GM18870 (cell line): ENCODE measurements at regions not wholly inside any gene's neighbourhood (a gene's known extent, or its start where the extent isn't known, plus 50 kb on each side); places are given as distances from the start of the nearest gene placed in this dataset.
"Not testable (repeated sequence)": the region's sequence is repeated elsewhere in the genome, so short reads cannot be mapped to it uniquely, and the experiment has no call there.

Experiments used
- ATAC-seq: cut with Tn5 transposase; IDR thresholded peaks from one replicate; pipeline ENCODE4 v1.9.1; 2021; ENCODE audit warnings: moderate library complexity; ENCODE audit not compliant: unreplicated experiment

DNA sequence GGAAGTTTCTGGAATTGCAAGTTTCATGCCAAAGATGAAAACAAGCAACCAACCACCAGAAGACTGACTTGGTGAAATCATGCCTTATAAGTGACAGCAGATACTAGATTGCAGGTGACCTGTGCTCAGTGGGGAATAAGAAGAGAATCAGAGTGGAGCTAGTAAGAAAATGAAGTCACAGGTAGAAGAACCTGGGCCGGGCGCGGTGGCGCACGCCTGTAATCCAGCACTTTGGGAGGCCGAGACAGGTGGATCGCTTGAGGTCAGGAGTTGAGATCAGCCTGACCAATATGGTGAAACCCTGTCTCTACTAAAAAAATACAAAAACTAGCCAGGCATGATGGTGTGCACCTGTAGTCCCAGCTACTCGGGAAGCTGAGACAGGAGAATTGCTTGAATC lies 251.7 kb upstream of the PODXL start:
- ATAC-seq: not testable (repeated sequence)

DNA sequence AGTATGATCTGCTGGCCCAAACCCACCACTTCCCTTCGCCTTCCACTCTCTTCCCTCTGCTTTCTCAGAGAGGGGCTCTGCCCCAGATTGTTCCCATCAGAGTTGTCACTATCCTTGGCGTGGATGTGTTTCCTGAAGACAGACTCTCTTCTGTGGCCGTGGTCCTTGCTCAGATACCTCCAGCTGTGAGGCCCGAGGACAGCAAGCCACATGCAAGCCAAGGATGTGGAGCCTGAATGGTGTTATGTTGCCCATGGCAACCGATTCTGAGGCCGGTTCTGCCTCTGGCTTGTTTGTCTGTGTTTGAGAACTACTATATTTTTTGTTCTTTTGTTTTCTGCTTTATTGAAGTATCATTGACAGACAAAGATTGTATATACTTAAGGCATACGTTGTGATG lies 247.4 kb upstream of the PODXL start:
- ATAC-seq: no peak

- ATAC-seq: no peak
Measured at GRCh38 chr7:131802195-131802864, 245.9 kb upstream of the PODXL start.

- ATAC-seq: no peak
Measured at GRCh38 chr7:131800531-131800930, 244.1 kb upstream of the PODXL start.

DNA sequence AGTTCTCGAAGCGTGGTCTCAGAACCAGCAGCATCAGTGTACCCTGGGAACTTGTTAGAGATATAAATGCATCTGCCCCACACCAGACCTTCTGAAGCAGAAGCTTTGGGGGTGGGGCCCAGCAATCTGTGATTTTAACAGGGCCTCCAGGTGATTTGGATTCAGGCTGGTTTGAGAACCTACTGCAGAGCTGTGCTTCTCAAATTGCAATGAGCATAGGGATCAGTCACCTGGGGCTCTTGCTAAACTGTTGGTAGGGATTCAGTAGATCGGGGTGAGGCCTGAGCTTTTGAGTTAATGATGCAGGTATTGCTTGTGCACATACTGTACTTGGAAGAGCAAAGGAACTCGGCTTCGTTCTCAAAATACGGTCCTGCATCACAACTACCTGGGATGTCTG lies 243.6 kb upstream of the PODXL start:
- no peak for ATAC-seq

DNA sequence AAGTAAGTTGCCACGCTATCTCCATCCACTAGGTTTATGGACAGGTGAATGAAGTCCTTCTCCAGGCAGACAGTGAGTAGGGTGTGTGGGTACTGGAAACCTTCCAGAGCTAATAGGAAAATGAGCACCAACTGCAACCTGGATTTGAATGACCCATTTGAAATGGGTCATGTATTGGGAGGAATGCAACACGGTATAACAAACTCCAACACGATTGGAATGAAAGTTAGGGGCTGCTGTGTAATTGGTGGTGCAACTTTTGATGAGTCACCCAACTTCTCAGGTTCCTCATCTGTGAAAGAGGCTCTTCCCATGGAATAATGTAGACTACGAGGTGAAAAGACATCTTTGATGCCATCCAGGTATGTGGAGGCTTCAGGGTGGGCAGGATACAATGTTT lies 241.4 kb upstream of the PODXL start:
- ATAC-seq: no peak

DNA sequence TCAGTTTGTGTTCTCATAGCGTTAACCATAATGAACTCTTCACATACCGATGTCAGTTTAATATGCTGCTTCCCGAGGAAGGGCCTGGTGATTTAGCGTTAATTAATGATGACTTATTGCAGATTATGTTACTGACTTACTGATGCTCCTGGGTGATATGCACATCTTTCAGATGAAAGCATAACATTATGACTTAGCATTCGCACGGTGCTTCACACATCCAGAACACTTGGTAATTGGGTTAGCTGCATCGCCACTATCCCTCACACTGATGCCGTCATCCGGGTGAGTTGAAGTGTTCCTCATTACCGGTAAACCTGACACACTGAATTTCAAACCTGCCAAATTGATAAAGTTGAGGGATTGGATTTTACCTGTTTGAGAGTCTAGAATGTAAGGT lies 239.0 kb upstream of the PODXL start:
- ATAC-seq: no peak

DNA sequence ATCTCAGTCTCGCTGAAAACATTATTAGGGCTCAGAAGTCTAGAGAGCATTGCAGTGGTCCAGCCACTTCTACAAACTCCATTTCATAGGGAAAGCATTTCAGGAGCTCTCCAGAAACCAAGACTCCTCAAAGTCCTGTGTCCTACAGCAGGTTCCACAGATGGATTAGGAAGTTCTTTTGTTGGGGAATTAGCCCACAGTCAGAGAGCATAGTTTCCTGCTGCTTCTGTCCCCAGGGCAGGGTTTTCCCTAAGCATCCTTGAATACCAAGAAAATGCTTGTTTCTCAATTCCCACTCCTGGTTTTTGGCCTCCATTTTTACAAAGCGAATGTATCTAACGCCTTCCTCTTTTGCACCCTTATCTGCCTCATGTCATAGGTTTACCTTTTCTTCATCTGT lies 235.9 kb upstream of the PODXL start:
- ATAC-seq: no peak

DNA sequence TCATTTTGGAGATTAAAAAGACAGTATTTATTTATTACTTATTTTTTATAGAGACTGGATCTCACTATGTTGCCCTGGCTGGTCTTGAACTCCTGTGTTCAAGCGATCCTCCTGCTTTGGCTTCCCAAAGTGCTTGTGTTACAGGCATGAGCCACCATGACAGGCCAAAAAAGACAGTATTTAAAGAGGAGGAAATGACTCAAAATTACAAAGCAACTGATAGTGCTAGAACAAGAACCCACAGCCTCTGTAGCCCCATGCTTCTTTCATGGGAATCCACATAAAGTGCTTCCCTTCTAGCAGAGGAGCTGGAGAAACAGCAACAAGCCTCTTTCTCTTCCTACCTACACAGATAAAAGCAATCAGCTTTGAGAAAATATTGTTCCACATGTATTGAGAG lies 230.7 kb upstream of the PODXL start:
- no peak for ATAC-seq

DNA sequence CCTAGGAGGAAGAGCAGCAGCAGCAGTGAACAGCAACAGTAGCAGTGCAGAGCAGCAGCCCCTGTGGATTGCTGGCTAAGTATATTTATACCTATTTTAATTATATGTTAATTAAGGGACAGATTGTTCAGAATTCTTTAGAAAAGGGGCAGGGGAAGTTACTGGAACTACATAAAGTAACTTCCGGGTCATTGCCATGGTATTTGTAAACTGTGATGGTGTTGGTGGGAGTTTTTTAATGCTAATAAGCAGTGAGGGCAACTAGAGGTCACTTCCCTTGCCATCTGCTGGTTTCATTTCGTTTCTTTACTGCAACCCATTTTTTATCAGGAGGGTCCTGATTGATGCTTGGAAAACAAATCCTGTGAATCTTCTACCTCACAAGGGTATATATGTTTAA lies 229.8 kb upstream of the PODXL start:
- ATAC-seq: no peak

DNA sequence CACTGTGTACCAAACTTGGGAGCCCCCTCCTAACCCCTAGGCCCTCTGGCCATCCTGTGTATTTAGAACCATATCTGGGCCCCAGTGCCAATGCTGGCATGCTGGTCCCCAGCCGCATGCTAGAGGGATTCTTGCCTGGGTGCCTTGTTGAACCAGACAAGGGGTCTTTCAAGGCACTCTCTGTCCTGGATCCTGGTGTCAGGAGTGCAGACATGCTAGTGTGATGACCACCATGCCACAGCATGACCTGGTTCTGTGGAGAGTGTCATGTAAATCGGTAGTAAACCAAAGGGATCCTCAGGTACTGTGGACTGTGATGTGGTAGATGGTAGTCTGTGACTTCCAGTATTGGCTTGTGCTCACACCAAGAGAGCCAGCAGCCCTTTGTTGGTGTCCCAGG lies 222.2 kb upstream of the PODXL start:
- ATAC-seq: no peak

GRCh38 chr7:131774419-131775220 lies 218.2 kb upstream of the PODXL start:
- no peak for ATAC-seq

DNA sequence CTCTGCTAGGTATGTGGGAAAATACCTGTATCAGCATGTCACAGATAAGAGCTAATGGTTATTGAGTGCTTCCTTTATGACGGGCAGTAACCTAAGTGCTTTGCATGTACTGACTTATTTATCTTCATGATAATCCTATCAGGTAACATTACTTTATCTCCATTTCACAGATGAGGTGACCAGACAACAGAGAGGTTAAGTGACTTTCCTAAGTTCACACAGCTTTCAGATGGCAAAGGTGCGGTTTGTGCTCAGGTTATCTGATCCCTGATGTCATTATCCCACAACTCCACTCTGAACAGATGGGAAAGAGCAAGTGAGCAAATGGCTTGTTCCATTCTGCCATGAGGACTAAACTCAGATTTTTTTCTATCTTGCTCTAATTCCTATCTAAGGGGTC lies 217.0 kb upstream of the PODXL start:
- no peak for ATAC-seq

- no peak for ATAC-seq
Measured at GRCh38 chr7:131769241-131769640, 212.8 kb upstream of the PODXL start.

GRCh38 chr7:131767591-131767990 lies 211.2 kb upstream of the PODXL start:
- no peak for ATAC-seq

GRCh38 chr7:131765575-131765974 lies 209.1 kb upstream of the PODXL start:
- no peak for ATAC-seq

GRCh38 chr7:131764143-131764775 lies 207.8 kb upstream of the PODXL start:
- no peak for ATAC-seq

DNA sequence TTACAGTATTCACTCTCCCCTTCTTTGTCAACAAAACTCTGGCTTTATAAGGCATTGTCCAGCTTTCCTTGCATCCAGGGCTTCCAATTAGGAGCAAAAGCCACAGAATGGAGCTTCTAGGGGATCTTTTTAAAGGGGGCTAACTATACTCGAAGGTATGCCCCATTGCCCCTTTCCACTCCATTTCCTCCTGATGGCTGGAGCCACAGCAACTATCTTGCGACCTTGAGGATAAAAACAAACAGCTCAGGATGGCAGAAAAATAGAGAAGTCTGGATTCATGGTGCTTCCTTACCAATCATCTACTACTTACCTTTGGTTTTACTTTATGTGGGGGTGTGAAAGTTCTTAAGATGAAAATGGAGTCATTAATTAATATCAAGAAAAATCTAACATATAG lies 206.3 kb upstream of the PODXL start:
- ATAC-seq: no peak

GRCh38 chr7:131755801-131756200 lies 199.4 kb upstream of the PODXL start:
- ATAC-seq: not testable (repeated sequence)

GRCh38 chr7:131753620-131754222 lies 197.3 kb upstream of the PODXL start:
- ATAC-seq: no peak

DNA sequence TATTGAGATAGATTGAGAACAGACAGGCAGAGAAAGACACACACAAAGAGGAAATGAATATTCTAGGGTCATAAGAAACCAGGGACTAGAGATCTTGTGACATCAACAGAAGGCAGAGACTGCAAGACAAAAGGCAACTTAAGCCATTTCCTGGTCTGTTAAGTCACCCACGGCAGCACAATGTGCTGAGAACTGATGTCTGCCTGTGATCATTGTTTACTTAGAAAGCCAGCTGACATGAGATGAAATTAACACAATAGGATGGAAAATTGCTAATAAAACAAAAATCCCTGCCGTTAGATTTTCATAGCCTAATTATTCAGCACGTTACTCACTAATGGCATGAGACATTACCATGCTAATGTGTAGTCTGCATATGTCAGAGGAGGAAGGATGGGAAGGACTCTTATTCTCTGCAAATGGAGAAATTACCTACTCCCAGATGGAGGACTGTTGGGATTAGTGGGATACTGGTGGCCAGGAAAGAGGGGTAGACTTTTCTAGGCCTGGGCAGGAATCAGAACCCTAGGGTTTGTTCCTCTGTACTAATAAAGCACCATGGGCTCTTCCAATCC lies 191.3 kb upstream of the PODXL start:
- no peak for ATAC-seq
